Inflammatory macrophage treated with lipopolysaccharide for 1 hour (primary cell): ENCODE measurements at regions not wholly inside any gene's neighbourhood (a gene's known extent, or its start where the extent isn't known, plus 50 kb on each side); places are given as distances from the start of the nearest gene placed in this dataset.
"Not testable (repeated sequence)": the region's sequence is repeated elsewhere in the genome, so short reads cannot be mapped to it uniquely, and the experiment has no call there.

Source experiments
- DNase-seq, 2 donors: peaks; one replicate each; pipeline ENCODE4 v3.0.0-alpha.2; 2020 to 2022

DNA sequence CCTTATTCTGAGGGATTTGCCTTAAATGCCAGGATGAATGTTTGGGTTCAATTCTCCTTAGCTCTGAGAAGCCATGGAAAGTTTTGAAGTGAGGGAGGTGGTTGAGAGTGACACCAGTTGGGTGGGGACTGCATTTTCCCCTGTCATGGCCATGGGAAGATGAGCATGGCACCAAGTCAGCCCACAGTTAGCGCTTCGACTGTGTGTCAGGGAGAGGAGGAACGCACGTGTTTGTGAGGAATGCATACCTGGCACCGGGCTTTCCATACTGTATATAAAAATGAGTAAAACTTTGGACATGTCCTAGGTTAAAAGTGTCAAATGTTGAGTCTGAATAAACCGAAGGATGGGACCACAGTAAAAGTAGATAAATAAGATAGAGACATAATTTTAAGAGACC, 187.5 kb upstream of the KL start:
- no peak for DNase-seq

DNA sequence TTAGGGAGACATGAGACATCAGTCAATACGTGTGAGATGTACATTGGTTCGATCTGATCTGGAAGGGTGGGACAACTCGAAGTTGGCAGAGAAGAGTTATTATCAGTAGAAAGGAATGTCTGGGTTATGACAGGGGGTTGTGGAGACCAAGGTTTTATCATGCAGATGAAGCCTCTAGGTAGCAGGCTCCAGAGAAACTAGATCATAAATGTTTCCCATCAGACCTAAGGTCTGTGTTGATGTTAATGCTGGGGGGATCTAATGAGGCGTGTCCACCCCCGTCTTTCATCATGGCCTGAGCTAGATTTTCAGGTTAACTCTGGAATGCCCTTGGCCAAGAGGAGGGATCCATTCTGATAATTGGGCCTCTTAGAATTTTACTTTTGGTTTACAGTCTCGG, 187.0 kb upstream of the KL start:
- no peak for DNase-seq

DNA sequence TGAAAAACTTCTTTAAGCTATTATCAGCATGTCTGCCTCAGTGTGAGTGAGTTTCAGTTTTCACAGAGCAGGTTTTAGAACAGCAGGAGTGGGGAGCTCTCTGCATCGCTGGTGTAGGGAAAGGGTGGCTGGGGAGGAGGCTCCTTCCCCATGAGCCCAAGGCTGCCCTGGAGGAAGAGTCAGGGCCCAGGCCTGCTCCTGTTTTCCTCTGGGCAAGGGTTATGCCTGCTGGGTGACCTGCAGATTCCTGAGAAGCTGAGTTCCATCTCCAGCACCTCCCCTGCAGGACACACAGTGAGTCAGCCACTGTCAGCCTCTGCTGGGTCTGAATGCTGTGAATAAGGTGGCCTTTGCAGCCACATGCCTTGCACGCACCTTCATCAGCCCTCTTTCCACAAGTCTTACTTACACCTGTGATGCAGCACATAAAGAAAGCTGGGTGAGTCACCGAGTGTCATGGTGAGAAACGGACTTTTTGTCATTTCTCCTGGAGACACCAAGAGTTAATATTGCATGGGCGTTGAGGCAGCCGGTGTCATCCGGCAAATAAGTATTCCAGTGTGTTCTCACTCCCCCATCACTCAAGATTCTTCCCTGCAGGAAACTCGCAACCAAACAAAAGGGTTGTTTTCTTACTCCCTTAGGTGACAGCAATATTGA, 186.4 kb upstream of the KL start:
- no peak for DNase-seq

- no peak for DNase-seq
These were observed 185.7 kb upstream of the KL start for GRCh38 chr13:32830336-32831031.

- DNase-seq = no peak
These were observed 178.8 kb upstream of the KL start for GRCh38 chr13:32837307-32837972.

DNA sequence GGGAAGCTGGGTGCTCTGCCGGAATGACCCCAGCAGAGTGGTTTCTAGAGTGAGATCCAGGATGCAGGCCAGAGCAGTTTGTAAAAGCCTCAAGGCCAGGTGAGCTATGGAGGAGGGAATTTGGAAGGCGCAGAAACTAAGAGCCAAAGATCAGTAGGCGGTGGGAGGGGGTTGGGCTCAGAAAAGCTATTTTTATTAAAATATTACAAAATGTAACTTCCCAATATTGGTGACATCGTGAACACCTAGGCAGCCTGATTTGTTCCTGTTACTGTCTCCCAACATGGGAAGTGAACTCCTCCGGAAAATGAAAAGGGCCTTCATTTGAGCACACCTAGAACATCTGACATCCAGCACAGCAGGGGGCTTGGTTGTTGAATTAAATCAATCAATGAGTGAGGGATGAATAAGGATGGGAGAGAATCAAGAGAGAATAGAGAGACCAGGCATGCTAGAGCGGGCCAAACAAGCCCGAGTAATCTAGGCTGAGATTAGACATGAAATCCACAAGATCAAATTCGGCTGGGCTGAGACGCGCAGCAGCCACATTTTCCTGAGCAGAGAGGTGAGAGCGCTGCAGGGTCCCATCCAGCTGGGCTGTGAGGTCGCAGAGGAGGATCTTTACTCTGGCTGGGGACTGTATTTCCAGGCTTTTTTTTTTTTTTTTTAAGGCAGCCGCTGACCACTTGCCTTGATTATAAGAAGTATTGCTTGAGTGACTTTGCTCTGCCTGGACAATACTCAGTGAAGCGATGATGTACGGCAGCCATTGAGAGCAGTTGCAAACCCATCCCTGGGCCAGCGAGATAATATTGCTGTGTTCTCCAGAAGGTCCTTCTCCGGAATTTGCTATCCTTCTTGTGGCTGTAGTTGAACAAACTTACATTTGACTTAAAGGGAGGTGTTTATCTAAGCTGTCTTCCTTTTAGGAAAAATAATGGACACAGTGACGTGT, 178.0 kb upstream of the KL start:
- no peak for DNase-seq

DNA sequence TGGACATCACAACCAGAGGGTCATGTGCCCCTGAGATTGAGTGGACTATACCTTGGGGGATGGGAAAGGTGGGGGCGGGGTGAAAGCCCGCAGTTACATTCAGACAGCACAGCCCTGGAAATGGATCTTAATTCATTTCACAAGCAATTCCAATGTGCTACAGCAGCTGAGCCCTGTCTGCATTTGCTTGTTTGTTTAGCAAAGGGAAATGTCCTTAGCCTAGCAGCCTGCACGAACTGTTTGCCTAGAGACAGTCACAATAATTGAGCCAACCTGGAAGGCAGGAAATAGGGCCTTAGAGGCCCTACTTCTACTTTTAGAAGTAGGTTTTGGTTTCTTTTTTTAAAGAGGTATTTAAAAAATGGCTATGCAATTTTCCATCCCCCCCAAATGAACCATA, 177.3 kb upstream of the KL start:
- DNase-seq = no peak

- DNase-seq = no peak
These were observed 176.1 kb upstream of the KL start for GRCh38 chr13:32840113-32840512.

- DNase-seq = no peak
These were observed 175.1 kb upstream of the KL start for GRCh38 chr13:32840989-32841713.

- no peak for DNase-seq
These were observed 170.0 kb upstream of the KL start for GRCh38 chr13:32845952-32846950.

GRCh38 chr13:32847976-32848375, 168.2 kb upstream of the KL start:
- not testable (repeated sequence) for DNase-seq

- no peak for DNase-seq
These were observed 166.9 kb upstream of the KL start for GRCh38 chr13:32849369-32849768.

DNA sequence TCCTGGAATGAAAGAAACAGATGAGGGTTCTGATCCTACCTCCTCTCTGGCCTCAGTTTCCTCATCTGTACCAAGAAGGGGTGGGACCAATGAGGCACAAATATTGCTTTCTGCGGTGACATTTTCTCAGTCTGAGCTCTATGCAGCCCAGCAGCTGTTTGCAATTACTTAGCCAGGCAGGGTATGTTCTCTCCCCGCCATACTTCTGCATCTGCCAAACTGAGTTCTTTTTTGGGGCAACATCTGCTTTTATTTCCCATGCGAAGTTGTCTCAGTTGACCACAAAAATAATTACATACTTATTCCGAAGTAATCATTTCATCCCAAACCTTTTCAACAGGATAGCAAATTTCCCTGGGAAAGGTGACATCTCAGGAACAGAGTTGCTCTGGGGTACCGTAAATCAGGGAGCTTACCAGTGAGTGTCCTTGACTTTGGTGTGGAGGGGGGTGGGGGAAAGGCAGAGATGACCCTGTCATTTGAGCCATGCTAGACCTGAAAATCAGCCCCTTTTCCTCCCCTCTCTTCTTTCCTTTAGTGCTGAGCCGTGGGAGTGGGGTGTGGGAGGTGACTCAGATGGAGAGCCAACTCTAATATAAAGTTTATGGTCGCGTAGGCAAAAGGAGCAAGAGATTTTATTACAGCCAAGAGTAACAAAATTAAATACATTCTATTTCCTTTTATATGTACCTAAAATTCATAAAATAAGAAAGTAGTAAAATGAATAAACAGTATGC, 165.7 kb upstream of the KL start:
- no peak for DNase-seq

DNA sequence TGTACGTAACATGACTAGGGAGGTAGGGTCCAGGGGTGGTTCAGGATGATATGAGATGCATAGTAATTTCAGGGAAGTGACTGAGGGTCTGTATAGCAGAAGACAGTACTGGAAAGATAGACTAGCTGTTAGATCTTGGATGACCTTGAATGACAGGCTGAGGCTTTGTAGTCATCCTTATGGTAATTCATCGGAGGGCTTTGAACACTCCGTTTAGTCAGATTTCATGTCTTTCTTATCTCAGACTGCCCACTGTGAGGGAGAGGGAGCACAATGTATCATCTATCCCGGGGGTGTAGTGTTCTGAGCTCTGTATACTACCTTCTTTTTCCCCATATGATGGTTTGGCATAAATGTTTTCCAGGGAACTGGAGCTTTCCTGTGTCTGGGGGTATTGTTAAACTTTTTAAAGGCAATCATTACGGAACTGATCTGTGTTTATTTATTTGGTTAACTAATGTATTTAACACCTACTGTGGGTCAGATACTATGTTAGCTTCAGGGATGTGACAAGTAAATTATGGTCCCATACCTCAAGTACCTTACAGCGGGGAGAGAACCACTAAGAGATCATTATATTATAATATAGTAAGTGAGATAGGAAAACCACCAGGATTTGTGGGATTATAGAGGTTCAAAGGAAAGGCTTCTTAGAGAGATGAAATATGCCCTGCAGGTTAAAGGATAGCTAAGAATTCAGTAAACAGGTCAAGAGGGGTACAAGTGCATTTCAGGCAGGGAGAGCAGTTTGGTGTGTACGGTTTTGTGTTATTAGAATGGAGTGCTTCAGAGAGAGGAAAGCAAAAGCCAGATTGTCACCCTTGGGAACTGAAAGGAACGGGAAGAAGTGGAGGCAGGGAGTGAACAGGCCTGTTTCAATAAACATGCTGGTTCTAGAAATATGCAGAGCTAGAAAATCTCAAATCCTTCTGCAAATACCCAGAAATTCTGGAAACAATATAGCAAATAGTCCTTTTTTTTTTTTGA, 164.8 kb upstream of the KL start:
- DNase-seq = no peak

DNA sequence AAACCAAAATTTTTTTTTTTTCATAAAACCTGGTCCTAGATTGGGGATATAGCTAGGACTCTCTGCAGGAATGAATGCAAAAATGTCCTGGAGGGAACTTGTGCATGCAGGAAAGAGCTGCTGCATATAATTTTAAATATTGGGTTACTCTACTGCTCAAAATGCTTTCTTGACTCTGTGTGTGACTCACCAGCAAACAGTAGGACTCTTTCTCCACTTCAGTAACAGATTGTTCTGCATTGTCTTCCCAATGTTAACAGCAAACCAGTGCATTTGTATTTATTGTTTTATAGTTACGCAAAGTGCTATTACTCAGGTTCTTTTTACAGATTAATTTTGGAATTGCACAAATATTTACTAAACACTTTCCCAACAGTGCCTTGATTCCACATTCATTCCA, 163.7 kb upstream of the KL start:
- no peak for DNase-seq

DNA sequence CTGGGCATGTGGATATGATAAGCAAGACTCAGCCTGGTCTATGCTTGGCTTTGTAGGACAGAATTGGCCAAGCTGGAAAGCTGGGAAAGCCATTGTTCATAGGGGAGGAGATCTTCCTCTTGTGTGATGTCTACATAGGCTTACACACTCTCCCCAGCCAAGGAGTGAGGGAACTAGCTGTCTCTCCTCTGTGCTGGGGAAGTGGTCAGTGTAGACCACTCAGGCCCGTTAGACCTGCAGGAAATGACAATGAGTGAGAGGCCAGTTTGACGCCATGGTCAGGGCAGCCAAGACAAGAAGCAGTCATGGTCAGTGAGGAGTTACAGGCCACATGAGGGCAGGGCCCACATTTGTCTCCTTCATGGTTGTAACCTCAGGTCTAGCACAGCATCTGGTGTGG, 159.1 kb upstream of the KL start:
- DNase-seq = no peak

GRCh38 chr13:32857689-32858088, 158.5 kb upstream of the KL start:
- no peak for DNase-seq

DNA sequence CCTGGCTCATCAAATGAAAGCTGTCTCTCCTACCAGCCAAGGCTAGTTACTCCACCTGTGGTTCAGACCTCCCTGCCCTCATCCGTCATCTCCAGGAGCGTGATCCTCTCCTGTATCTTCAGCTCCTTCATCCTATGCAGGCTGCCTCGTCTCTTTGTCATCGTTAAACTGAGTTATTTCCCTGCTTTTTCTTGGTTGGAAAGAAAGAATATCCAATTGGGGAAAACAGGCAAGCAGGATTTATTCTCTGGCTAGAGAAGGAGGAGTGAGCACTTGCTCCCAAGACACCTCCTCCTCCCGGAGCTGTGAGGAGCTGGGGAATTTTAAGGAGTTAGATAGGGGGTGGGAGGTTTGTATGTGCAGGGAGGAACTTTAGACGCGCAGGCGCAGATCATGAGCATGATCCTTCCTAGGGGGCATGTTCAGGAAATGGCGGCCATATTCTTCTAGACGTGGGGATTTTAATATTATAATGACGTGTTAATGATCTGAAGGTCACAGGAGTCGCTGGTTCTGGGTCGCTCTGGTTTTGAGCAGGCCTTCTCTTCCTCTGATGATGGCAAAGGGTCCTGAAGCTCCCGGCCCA, 156.4 kb upstream of the KL start:
- no peak for DNase-seq

DNA sequence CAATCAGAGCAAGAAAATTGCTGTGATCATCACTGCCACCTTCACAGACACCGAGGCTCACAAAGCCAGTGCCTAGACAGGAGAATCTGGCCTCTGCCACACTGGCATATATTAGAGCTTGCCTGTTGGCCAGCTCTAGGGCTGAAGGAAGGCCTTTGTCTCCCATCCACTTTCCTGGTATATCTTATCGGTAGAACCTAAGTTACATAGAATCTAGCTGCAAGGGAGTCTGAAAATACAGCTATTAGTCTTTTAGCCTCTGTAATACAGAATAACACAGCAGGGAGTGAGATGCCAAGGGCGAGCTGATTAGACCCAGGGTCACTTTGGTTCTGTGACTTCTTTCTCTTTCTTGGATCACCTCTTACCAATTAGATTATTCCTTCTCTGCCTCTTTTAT, 154.9 kb upstream of the KL start:
- no peak for DNase-seq
